ENCODE measurements at regions not wholly inside any gene's neighbourhood (a gene's known extent, or its start where the extent isn't known, plus 50 kb on each side); places are given as distances from the start of the nearest gene placed in this dataset.

DNA sequence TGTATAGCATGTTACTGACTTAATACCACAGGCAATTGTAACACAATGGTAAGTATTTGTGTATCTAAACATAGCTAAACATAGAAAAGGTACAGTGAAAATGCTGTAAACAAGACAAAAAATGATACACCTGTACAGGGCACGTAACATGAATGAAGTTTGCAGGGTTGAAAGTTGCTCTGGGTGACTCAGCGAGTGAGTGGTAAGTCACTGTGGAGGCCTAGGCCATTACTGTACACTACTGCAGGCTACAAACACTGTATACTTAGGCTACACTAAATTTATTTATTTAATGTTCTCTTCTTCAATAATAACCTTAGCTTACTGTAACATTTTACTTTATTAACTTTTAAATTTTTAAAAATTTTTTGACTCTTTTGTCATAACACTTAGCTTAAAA is 158.4 kb downstream of the IPO8 start:
- Histone ChIP-seq H3K14ac (replicated peaks; ENCODE audit: low read depth, low read length) (no peak overlapping the region), H3K23ac (ENCODE audit: low read depth, low read length) (no peak overlapping the region), H4K8ac (ENCODE audit: low read depth in 2 of 2, low read length in 2 of 2) (no peak overlapping the region), H2AK9ac (replicated peaks; ENCODE audit: low read depth, low read length, poor library complexity) (no peak overlapping the region), H4K5ac (ENCODE audit: low read depth, low read length) (no peak overlapping the region), H4K91ac (ENCODE audit: insufficient read depth, low read depth, low read length) (no peak overlapping the region), H3K9me1 (ENCODE audit: insufficient read depth, low read length) (no peaks in the 10 kb centered on the region), H2AK5ac (ENCODE audit: low read depth, low read length) (no peak overlapping the region), H2BK5ac (ENCODE audit: low read depth, low read length, poor library complexity, severe bottlenecking) (no peak overlapping the region), H3K79me1 (ENCODE audit: low read depth in 1 of 2, low read length in 2 of 2) (no peaks in the 10 kb centered on the region), H3K27me3 (ENCODE audit: control insufficient read depth, insufficient read depth, low read length) (no peaks in the 10 kb centered on the region), H3K4ac (ENCODE audit: low read depth, low read length) (no peak overlapping the region), H3K27ac (ENCODE audit: insufficient read depth, low read length) (no peak overlapping the region), H3K56ac (ENCODE audit: extremely low read depth, insufficient read depth, low read length) (no peak overlapping the region), H2BK20ac (ENCODE audit: low read depth, low read length) (no peak overlapping the region), H3K4me1 (ENCODE audit: control insufficient read depth, insufficient read depth, low read length) (no peaks in the 10 kb centered on the region), H3K9me3 (ENCODE audit: control insufficient read depth, insufficient read depth, low read length) (no peaks in the 10 kb centered on the region), H3K4me3 (ENCODE audit: insufficient read depth, low read depth, low read length) (no peak overlapping the region), H3K9ac (ENCODE audit: low read depth, low read length) (no peak overlapping the region), H3K18ac (ENCODE audit: low read depth, low read length) (no peak overlapping the region), H4K20me1 (ENCODE audit: insufficient read depth, low read length) (no peaks in the 10 kb centered on the region), H2AFZ (replicated peaks; ENCODE audit: low read length, poor library complexity) (no peak overlapping the region), H2BK15ac (ENCODE audit: low read depth, low read length) (no peak overlapping the region), H3K4me2 (ENCODE audit: low read depth, low read length) (no peak overlapping the region), H2BK120ac (ENCODE audit: low read depth, low read length) (no peak overlapping the region), H3K36me3 (ENCODE audit: control insufficient read depth, insufficient read depth, low read length) (no peaks in the 10 kb centered on the region)
- no peak for TF ChIP-seq RFX5 (IDR thresholded peaks at IDR 0.05; ENCODE audit: low read depth, low read length)
- no peak for TF ChIP-seq NFE2L2 (IDR thresholded peaks at IDR 0.05; ENCODE audit: low read depth, low read length)
- no peak for TF ChIP-seq BHLHE40 (IDR thresholded peaks at IDR 0.05; ENCODE audit: low read depth, low read length)
- TF ChIP-seq POLR2A (IDR thresholded peaks at IDR 0.05; ENCODE audit: low read depth, low read length), result no peak
- TF ChIP-seq, protein P1, sequence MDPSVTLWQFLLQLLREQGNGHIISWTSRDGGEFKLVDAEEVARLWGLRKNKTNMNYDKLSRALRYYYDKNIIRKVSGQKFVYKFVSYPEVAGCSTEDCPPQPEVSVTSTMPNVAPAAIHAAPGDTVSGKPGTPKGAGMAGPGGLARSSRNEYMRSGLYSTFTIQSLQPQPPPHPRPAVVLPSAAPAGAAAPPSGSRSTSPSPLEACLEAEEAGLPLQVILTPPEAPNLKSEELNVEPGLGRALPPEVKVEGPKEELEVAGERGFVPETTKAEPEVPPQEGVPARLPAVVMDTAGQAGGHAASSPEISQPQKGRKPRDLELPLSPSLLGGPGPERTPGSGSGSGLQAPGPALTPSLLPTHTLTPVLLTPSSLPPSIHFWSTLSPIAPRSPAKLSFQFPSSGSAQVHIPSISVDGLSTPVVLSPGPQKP (IDR thresholded peaks at IDR 0.05; ENCODE audit: borderline replicate concordance, low read depth, low read length), result no peak
- no peak for TF ChIP-seq MAZ (IDR thresholded peaks at IDR 0.05; ENCODE audit: borderline replicate concordance, low read depth, low read length)
- no peak for TF ChIP-seq FOS (IDR thresholded peaks at IDR 0.05; ENCODE audit: low read depth, low read length)
- in situ Hi-C loops (cut with MboI; ENCODE audit: low sequenced_read_pairs) (no loop called here), intact Hi-C loops (cut with micrococcal nuclease) (no loop called here), dilution Hi-C loops (cut with HindIII; ENCODE audit: low sequenced_read_pairs, unreplicated experiment) (no loop called here)
- ChIA-PET CTCF (interaction anchor here (0.5 to 0.6 kb wide), 2 partner anchors 80 to 496 kb away, joined by 3 to 4 read pairs; no protein-coding TSS in a partner anchor), POLR2A (ENCODE audit: unreplicated experiment) (no interaction called here)
- no peak for DNase-seq
- no TSS peak for BruUV-seq (replicated peaks)
- no CpG with 5 or more reads among the region's 2 CpGs for WGBS, 2 experiments (ENCODE audit: extremely low coverage in 2 of 2, insufficient read length in 1 of 2)
- no peak for ATAC-seq (ENCODE audit: low read depth)
